IPS-20b (cell line): ENCODE measurements at regions not wholly inside any gene's neighbourhood (a gene's known extent, or its start where the extent isn't known, plus 50 kb on each side); places are given as distances from the start of the nearest gene placed in this dataset.

Experiments
- H3K27ac ChIP-seq: one replicate; pipeline ENCODE4 v1.5.1; 2013; ENCODE audit warnings: low read length
- H3K27me3 ChIP-seq: 2 replicates; pipeline ENCODE4 v1.6.1; 2013; ENCODE audit warnings: mild to moderate bottlenecking, low read length, inconsistent platforms; ENCODE audit not compliant: insufficient read depth
- H3K36me3 ChIP-seq: 2 replicates; pipeline ENCODE4 v1.6.1; 2013; ENCODE audit warnings: low read depth, mild to moderate bottlenecking, inconsistent platforms, low read length, moderate library complexity; ENCODE audit not compliant: insufficient read depth
- H3K4me1 ChIP-seq: 2 replicates; pipeline ENCODE4 v1.6.1; 2013; ENCODE audit warnings: mild to moderate bottlenecking, control low read depth, inconsistent platforms, low read length, moderate library complexity; ENCODE audit not compliant: insufficient read depth
- H3K4me3 ChIP-seq: 2 replicates; pipeline ENCODE4 v1.5.1; 2013; ENCODE audit warnings: mild to moderate bottlenecking, low read length, inconsistent platforms
- H3K9ac ChIP-seq: 2 replicates; pipeline ENCODE4 v1.6.1; 2013; ENCODE audit warnings: low read depth, mild to moderate bottlenecking, inconsistent platforms, low read length, moderate library complexity
- H3K9me3 ChIP-seq: 2 replicates; pipeline ENCODE4 v1.6.1; 2013; ENCODE audit warnings: mild to moderate bottlenecking, low read depth, low read length, inconsistent platforms; ENCODE audit not compliant: insufficient read depth

DNA sequence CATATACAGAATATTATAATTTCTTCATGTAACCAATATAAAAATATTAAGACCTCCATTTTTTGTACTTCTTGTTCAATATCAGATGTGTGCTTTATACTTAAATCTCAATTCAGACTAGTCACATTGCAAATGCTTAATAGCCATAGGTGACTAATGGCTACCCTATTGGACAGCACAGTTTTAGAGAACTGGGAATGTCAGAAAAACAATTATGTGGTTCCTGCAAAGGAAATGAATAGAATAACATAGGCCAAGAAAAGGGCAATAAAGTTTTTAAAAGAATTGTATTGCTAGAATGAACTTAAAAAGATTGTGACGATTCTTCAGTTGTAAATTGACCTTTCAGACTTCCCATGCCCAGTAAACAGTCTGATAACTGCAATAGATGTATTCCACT is 843.0 kb downstream of the METTL15 start:
- Histone ChIP-seq H3K4me1 (no peaks in the 10 kb centered on the region), H3K27ac (no peak overlapping the region), H3K4me3 (no peak overlapping the region), H3K9ac (no peak overlapping the region), H3K9me3 (no peaks in the 10 kb centered on the region), H3K27me3 (no peaks in the 10 kb centered on the region), H3K36me3 (no peaks in the 10 kb centered on the region)

DNA sequence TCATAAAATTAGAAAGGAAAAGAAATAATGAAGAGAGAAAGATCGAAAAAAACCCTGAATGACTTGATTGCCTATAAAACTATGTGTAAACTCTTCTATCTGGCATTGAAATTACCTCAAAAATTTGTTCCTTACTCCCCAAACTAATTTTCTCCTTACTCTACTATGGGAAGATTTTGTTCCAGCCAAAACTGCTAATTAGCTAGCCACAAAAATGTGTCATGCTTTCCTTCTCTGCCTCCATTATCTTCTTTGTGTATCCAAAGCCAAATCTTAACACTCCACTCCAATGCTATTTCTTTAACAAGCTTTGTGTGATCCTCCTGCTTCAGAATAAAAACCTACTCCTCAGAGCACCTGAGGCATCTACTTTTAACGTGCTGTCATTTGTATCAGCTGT is 831.2 kb downstream of the METTL15 start:
- Histone ChIP-seq H3K4me3 (no peak overlapping the region), H3K4me1 (peaks cover 5% of the 10 kb centered on the region; the same call in 1 of the 2 replicates), H3K9me3 (no peaks in the 10 kb centered on the region), H3K36me3 (no peaks in the 10 kb centered on the region), H3K9ac (no peak overlapping the region), H3K27me3 (no peaks in the 10 kb centered on the region), H3K27ac (no peak overlapping the region)

GRCh38 chr11:28938091-28938490 is 829.9 kb downstream of the METTL15 start:
- Histone ChIP-seq H3K27ac (no peak overlapping the region), H3K36me3 (no peaks in the 10 kb centered on the region), H3K27me3 (no peaks in the 10 kb centered on the region), H3K4me3 (no peak overlapping the region), H3K9me3 (no peaks in the 10 kb centered on the region), H3K9ac (no peak overlapping the region), H3K4me1 (peaks cover 5% of the 10 kb centered on the region; the same call in 1 of the 2 replicates)

DNA sequence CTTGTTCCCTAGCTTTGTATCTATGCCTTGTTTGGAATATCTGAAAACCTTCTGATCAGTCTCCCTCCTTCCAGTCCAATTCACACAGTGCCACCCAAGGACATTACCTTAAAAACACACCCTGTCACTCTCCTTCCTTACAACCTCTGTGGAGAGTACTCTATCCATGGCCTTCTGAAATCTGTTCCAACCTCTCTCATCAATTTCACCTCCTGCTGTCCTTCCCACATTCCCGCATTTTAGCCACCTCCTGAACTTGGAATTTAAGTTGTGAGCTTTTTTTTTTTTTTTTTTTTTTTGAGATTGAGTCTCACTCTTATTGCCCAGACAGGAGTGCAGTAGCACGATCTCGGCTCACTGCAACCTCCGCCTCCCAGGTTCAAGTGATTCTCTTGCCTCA is 824.8 kb downstream of the METTL15 start:
- Histone ChIP-seq H3K27ac (no peak overlapping the region), H3K4me3 (no peak overlapping the region), H3K9me3 (no peaks in the 10 kb centered on the region), H3K4me1 (peaks cover 2% of the 10 kb centered on the region; the same call in 1 of the 2 replicates), H3K36me3 (no peaks in the 10 kb centered on the region), H3K27me3 (no peaks in the 10 kb centered on the region), H3K9ac (no peak overlapping the region)

DNA sequence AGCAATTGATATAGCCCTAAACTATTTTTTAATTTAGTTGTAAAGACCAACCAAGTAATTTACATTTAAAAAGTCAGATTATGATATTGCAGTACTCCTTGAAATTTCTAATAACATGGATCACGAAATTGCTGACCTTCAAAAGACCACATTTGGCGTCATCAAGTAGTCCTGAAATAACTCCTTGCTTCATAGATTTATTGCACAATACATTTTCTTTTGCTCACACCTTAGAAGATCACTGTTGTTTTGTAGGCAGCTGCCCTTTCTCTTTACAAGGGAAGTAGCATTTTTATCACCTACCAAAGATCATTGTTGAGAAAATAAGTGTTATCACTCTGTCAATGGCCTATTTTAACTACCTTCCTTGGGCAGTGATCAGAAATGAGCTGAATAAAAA is 815.8 kb downstream of the METTL15 start:
- Histone ChIP-seq H3K4me1 (0 out of 2 replicates have a peak, but pooled peaks cover 4% of the 10 kb centered on the region), H3K36me3 (no peaks in the 10 kb centered on the region), H3K4me3 (no peak overlapping the region), H3K9ac (no peak overlapping the region), H3K27me3 (no peaks in the 10 kb centered on the region), H3K9me3 (no peaks in the 10 kb centered on the region), H3K27ac (no peak overlapping the region)

GRCh38 chr11:28922386-28922981 is 814.3 kb downstream of the METTL15 start:
- Histone ChIP-seq H3K27ac (no peak overlapping the region), H3K36me3 (no peaks in the 10 kb centered on the region), H3K9me3 (no peaks in the 10 kb centered on the region), H3K9ac (no peak overlapping the region), H3K4me3 (no peak overlapping the region), H3K4me1 (0 out of 2 replicates have a peak, but pooled peaks cover 8% of the 10 kb centered on the region), H3K27me3 (no peaks in the 10 kb centered on the region)

DNA sequence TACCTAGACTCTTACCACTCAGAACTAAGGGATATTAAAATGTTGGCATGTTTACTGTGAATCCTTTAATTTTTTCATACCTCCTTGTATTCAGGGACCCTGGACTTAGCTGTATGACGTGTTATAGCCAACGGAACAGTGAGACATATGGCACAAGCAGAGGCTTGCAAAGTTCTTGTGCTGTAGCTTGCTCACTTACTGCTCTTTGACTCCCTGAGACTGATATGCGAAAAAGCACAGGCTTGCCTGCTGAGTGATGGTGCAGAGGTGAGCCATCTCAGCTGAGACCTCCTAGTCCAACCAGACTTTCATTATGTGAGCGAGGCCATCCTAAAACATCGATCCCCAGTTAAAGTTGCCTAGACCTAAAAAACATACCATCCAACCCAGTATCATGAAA is 811.0 kb downstream of the METTL15 start:
- no peaks in the 10 kb centered on the region for H3K36me3 ChIP-seq
- H3K4me1 ChIP-seq: 0 out of 2 replicates have a peak, but pooled peaks cover 8% of the 10 kb centered on the region
- H3K27ac ChIP-seq: no peak overlapping the region
- no peak overlapping the region for H3K4me3 ChIP-seq
- H3K27me3 ChIP-seq: no peaks in the 10 kb centered on the region
- no peak overlapping the region for H3K9ac ChIP-seq
- H3K9me3 ChIP-seq: no peaks in the 10 kb centered on the region

DNA sequence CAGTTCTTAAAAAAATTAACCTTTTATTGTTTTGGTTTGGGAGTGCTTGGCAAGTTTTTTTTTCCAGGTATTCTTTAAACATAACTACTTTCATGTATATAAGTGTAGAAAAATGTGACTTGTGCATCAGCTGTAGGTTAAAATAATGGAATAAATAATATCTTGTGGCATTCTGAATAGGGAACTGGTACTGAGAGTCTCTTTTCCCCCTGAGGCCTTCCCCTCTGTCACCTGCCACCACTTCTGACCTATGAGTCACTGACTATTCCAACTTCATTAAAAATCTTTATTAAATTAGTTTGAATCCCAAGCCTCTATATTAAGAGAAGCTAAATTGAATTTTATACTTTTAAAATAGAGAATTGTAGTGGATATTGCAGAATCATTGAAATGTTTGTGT is 805.7 kb downstream of the METTL15 start:
- Histone ChIP-seq H3K9me3 (no peaks in the 10 kb centered on the region), H3K9ac (no peak overlapping the region), H3K27me3 (no peaks in the 10 kb centered on the region), H3K36me3 (no peaks in the 10 kb centered on the region), H3K4me1 (0 out of 2 replicates have a peak, but pooled peaks cover 3% of the 10 kb centered on the region), H3K27ac (no peak overlapping the region), H3K4me3 (no peak overlapping the region)

- Histone ChIP-seq H3K27me3 (no peaks in the 10 kb centered on the region), H3K36me3 (no peaks in the 10 kb centered on the region), H3K4me1 (no peaks in the 10 kb centered on the region), H3K9me3 (no peaks in the 10 kb centered on the region), H3K4me3 (no peak overlapping the region), H3K27ac (no peak overlapping the region), H3K9ac (no peak overlapping the region)
Observed at GRCh38 chr11:28911829-28912228, 803.6 kb downstream of the METTL15 start.

- no peaks in the 10 kb centered on the region for H3K4me1 ChIP-seq
- H3K36me3 ChIP-seq: no peaks in the 10 kb centered on the region
- H3K9ac ChIP-seq: no peak overlapping the region
- no peak overlapping the region for H3K27ac ChIP-seq
- no peaks in the 10 kb centered on the region for H3K9me3 ChIP-seq
- H3K27me3 ChIP-seq: no peaks in the 10 kb centered on the region
- no peak overlapping the region for H3K4me3 ChIP-seq
Observed at GRCh38 chr11:28910926-28911325, 802.7 kb downstream of the METTL15 start.

GRCh38 chr11:28903716-28904115 is 795.5 kb downstream of the METTL15 start:
- no peaks in the 10 kb centered on the region for H3K36me3 ChIP-seq
- no peaks in the 10 kb centered on the region for H3K9me3 ChIP-seq
- no peak overlapping the region for H3K9ac ChIP-seq

GRCh38 chr11:28900427-28900826 is 792.2 kb downstream of the METTL15 start:
- Histone ChIP-seq H3K4me3 (no peak overlapping the region), H3K27me3 (no peaks in the 10 kb centered on the region), H3K9me3 (no peaks in the 10 kb centered on the region), H3K4me1 (no peaks in the 10 kb centered on the region), H3K27ac (no peak overlapping the region), H3K9ac (no peak overlapping the region), H3K36me3 (no peaks in the 10 kb centered on the region)

More at GRCh38 chr11:28903716-28904115, 795.5 kb downstream of the METTL15 start:
- no peaks in the 10 kb centered on the region for H3K4me1 ChIP-seq
- no peak overlapping the region for H3K4me3 ChIP-seq
- H3K27ac ChIP-seq: no peak overlapping the region
- no peaks in the 10 kb centered on the region for H3K27me3 ChIP-seq
